ENCODE measurements at regions not wholly inside any gene's neighbourhood (a gene's known extent, or its start where the extent isn't known, plus 50 kb on each side); places are given as distances from the start of the nearest gene placed in this dataset.

- TF ChIP-seq NFE2L1 (CRISPR knock-in tag; IDR thresholded peaks at IDR 0.05), result no peak
- TF ChIP-seq USF1 (CRISPR knock-in tag; IDR thresholded peaks at IDR 0.05), result no peak
- no peak for TF ChIP-seq FOXP1 (CRISPR knock-in tag; IDR thresholded peaks at IDR 0.05; ENCODE audit: borderline replicate concordance)
Measured at GRCh38 chr5:24777392-24777791, 132.6 kb upstream of the CDH10 start.

All from WTC11 (cell line).